NT2/D1 (cell line): ENCODE measurements at regions not wholly inside any gene's neighbourhood (a gene's known extent, or its start where the extent isn't known, plus 50 kb on each side); places are given as distances from the start of the nearest gene placed in this dataset.
"Not testable (repeated sequence)": the region's sequence is repeated elsewhere in the genome, so short reads cannot be mapped to it uniquely, and the experiment has no call there.

Experiments used
- DNase-seq: peaks from one replicate; pipeline ENCODE4 v3.0.0-alpha.2; 2011; ENCODE audit warnings: low read depth, low spot score
- H3K27me3 ChIP-seq: 2 replicates; pipeline ENCODE4 v1.6.0; 2011; ENCODE audit warnings: mild to moderate bottlenecking; ENCODE audit not compliant: insufficient read length, insufficient read depth
- H3K36me3 ChIP-seq: 2 replicates; pipeline ENCODE4 v1.6.1; 2011; ENCODE audit warnings: mild to moderate bottlenecking, low read length, mixed read lengths; ENCODE audit not compliant: insufficient read depth, insufficient read length
- H3K4me1 ChIP-seq: 2 replicates; pipeline ENCODE4 v1.5.1; 2011; ENCODE audit not compliant: insufficient read depth, insufficient read length
- H3K4me3 ChIP-seq: 2 replicates; pipeline ENCODE4 v1.5.1; 2011; ENCODE audit warnings: low read depth; ENCODE audit not compliant: insufficient read length
- H3K9ac ChIP-seq: 2 replicates; pipeline ENCODE4 v1.6.0; 2011; ENCODE audit warnings: low read depth; ENCODE audit not compliant: insufficient read length
- H3K9me3 ChIP-seq: 2 replicates; pipeline ENCODE4 v1.5.1; 2011; ENCODE audit warnings: mild to moderate bottlenecking, low read length; ENCODE audit not compliant: insufficient read depth
- SUZ12 ChIP-seq: IDR thresholded peaks from 2 replicates; pipeline ENCODE4 v1.6.1; 2011; ENCODE audit not compliant: insufficient read length, insufficient read depth; ENCODE audit errors: extremely low read depth
- YY1 ChIP-seq: IDR thresholded peaks from 2 replicates; pipeline ENCODE4 v1.6.1; 2011; ENCODE audit not compliant: insufficient read length, insufficient read depth
- ZNF274 ChIP-seq: IDR thresholded peaks from 2 replicates; pipeline ENCODE4 v1.6.1; 2011; ENCODE audit warnings: mild to moderate bottlenecking, low read depth, low read length

- Histone ChIP-seq H3K9ac (no peak overlapping the region), H3K27me3 (no peaks in the 10 kb centered on the region), H3K36me3 (no peaks in the 10 kb centered on the region), H3K4me3 (no peak overlapping the region), H3K9me3 (no peaks in the 10 kb centered on the region; the same call in 1 of the 2 replicates), H3K4me1 (peaks cover 2% of the 10 kb centered on the region)
- TF ChIP-seq SUZ12 (no peak), YY1 (no peak), ZNF274 (no peak)
- no peak for DNase-seq
Observed at GRCh38 chr3:65149877-65150276, 462.1 kb upstream of the ADAMTS9 start.

- TF ChIP-seq ZNF274, result no peak
- no peak for TF ChIP-seq SUZ12
- no peak for TF ChIP-seq YY1
- no peaks in the 10 kb centered on the region for H3K36me3 ChIP-seq
- no peak overlapping the region for H3K4me3 ChIP-seq
- H3K9me3 ChIP-seq, result peaks cover 6% of the 10 kb centered on the region; the same call in 1 of the 2 replicates
- no peak for DNase-seq
- H3K9ac ChIP-seq, result no peak overlapping the region
- no peaks in the 10 kb centered on the region for H3K27me3 ChIP-seq
- peaks cover 2% of the 10 kb centered on the region for H3K4me1 ChIP-seq
Observed at GRCh38 chr3:65148687-65149086, 460.9 kb upstream of the ADAMTS9 start.

GRCh38 chr3:65146179-65146578 lies 458.4 kb upstream of the ADAMTS9 start:
- peak; percentile 81 for DNase-seq
- Histone ChIP-seq H3K27me3 (no peaks in the 10 kb centered on the region), H3K9me3 (peaks cover 10% of the 10 kb centered on the region; the same call in 1 of the 2 replicates), H3K9ac (no peak overlapping the region), H3K4me1 (peaks cover 2% of the 10 kb centered on the region), H3K36me3 (no peaks in the 10 kb centered on the region), H3K4me3 (no peak overlapping the region)
- TF ChIP-seq YY1 (no peak), ZNF274 (no peak), SUZ12 (no peak)

GRCh38 chr3:65145680-65146079 lies 457.9 kb upstream of the ADAMTS9 start:
- no peak for DNase-seq
- peaks cover 10% of the 10 kb centered on the region; the same call in 1 of the 2 replicates for H3K9me3 ChIP-seq
- no peaks in the 10 kb centered on the region for H3K36me3 ChIP-seq
- TF ChIP-seq SUZ12 (no peak), YY1 (no peak), ZNF274 (no peak)
- H3K9ac ChIP-seq, result no peak overlapping the region
- H3K4me1 ChIP-seq, result peaks cover 2% of the 10 kb centered on the region
- H3K27me3 ChIP-seq, result no peaks in the 10 kb centered on the region
- H3K4me3 ChIP-seq, result no peak overlapping the region

GRCh38 chr3:65144791-65145351 lies 457.1 kb upstream of the ADAMTS9 start:
- Histone ChIP-seq H3K27me3 (no peaks in the 10 kb centered on the region), H3K9ac (no peak overlapping the region), H3K4me3 (no peak overlapping the region), H3K4me1 (peaks cover 2% of the 10 kb centered on the region), H3K9me3 (peaks cover 10% of the 10 kb centered on the region; the same call in 1 of the 2 replicates), H3K36me3 (no peaks in the 10 kb centered on the region)
- no peak for TF ChIP-seq SUZ12
- no peak for TF ChIP-seq ZNF274
- TF ChIP-seq YY1, result no peak
- no peak for DNase-seq

GRCh38 chr3:65142456-65142855 lies 454.7 kb upstream of the ADAMTS9 start:
- Histone ChIP-seq H3K9ac (no peak overlapping the region), H3K36me3 (no peaks in the 10 kb centered on the region), H3K9me3 (peaks cover 10% of the 10 kb centered on the region; the same call in 1 of the 2 replicates), H3K4me1 (peaks cover 2% of the 10 kb centered on the region), H3K4me3 (no peak overlapping the region), H3K27me3 (no peaks in the 10 kb centered on the region)
- DNase-seq, result no peak
- no peak for TF ChIP-seq YY1
- no peak for TF ChIP-seq SUZ12
- TF ChIP-seq ZNF274, result no peak

- Histone ChIP-seq H3K9me3 (peaks cover 3% of the 10 kb centered on the region; the same call in 1 of the 2 replicates), H3K27me3 (no peaks in the 10 kb centered on the region), H3K4me1 (no peaks in the 10 kb centered on the region), H3K4me3 (no peak overlapping the region), H3K36me3 (no peaks in the 10 kb centered on the region), H3K9ac (no peak overlapping the region)
- DNase-seq, result no peak
- no peak for TF ChIP-seq YY1
- TF ChIP-seq ZNF274, result no peak
- no peak for TF ChIP-seq SUZ12
Observed at GRCh38 chr3:65138556-65138955, 450.8 kb upstream of the ADAMTS9 start.

GRCh38 chr3:65133752-65134151 lies 446.0 kb upstream of the ADAMTS9 start:
- not testable (repeated sequence) for DNase-seq, H3K4me3 ChIP-seq, H3K4me1 ChIP-seq, H3K36me3 ChIP-seq, H3K9me3 ChIP-seq, H3K9ac ChIP-seq, H3K27me3 ChIP-seq
